Erythroblast (primary cell): ENCODE measurements at regions not wholly inside any gene's neighbourhood (a gene's known extent, or its start where the extent isn't known, plus 50 kb on each side); places are given as distances from the start of the nearest gene placed in this dataset.

Experiments used
- GATA1 ChIP-seq: IDR thresholded peaks from 2 replicates; pipeline ENCODE4 v1.6.1; 2011; ENCODE audit warnings: low read depth, mild to moderate bottlenecking, control low read depth, low read length, moderate library complexity
- POLR2A ChIP-seq: IDR thresholded peaks from 2 replicates; pipeline ENCODE4 v1.6.1; 2011; ENCODE audit warnings: mild to moderate bottlenecking, low read length

DNA sequence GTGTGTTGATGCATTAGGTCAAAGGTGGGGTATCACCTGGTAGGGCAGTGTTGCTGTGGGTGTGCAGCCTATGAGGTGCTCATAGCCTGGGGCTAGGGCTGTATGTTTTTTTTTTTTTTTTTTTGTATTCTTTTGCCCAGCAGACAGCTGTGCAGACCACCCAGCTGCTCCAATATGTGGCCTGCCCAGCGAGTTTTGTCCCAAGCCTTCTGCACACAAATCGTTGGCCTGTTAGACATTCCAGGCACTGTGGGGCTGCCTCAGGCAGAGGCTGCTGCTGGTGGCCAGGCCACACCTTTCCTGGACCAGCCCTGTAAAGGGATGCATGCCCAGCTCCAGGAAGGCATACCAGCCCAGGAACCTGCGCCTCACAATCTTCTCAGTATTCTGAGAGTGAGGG lies 348.5 kb downstream of the JRKL start:
- TF ChIP-seq POLR2A (no peak), GATA1 (no peak)
